B cell (primary cell): ENCODE measurements at regions not wholly inside any gene's neighbourhood (a gene's known extent, or its start where the extent isn't known, plus 50 kb on each side); places are given as distances from the start of the nearest gene placed in this dataset.

Experiments
- ATAC-seq: fragments of 200-7000 bp; cut with Tn5 transposase; one replicate; pipeline ENCODE4 v1.10.0; 2021; ENCODE audit warnings: low read depth, mild to moderate bottlenecking, moderate number of reproducible peaks, moderate library complexity
- CTCF ChIA-PET: fragments of 350-600 bp; sonication (Branson Sonifier 250); formaldehyde crosslinking; loops from one replicate; lab custom pipeline; 2021; ENCODE audit warnings: antibody characterized with exemption, inconsistent platforms; lab: Charles Lee
- POLR2A ChIA-PET: fragments of 350-600 bp; sonication (Branson Sonifier 250); formaldehyde crosslinking; loops from one replicate; lab custom pipeline; 2021; ENCODE audit warnings: antibody characterized with exemption; lab: Charles Lee
- DNase-seq: peaks from one replicate; pipeline ENCODE4 v3.0.0; 2013
- H2AFZ ChIP-seq: 2 replicates; pipeline ENCODE4 v1.6.1; 2012; ENCODE audit warnings: mild to moderate bottlenecking, low read depth, low read length; ENCODE audit not compliant: insufficient read depth, poor library complexity, severe bottlenecking
- H3K27ac ChIP-seq, 2 donors: 1 replicate in 1 of 2; 2 replicates in 1 of 2; pipeline ENCODE4 v1.5.1; 2012 to 2013; ENCODE audit warnings: low read length in 2 of 2, mild to moderate bottlenecking in 2 of 2, moderate library complexity in 1 of 2
- H3K27me3 ChIP-seq, 4 experiments: fragments of 200-600 bp in 1 of 4; sonication (generic) in 1 of 4; replicated peaks in 1 of 4; 1 replicate in 2 of 4; 2 replicates in 2 of 4; pipeline versions ENCODE4 v1.6.1 to v1.7.0; 2013 to 2016; ENCODE audit warnings: low read length in 3 of 4, mild to moderate bottlenecking in 2 of 4, mixed read lengths in 1 of 4, moderate library complexity in 1 of 4; ENCODE audit not compliant: insufficient read depth in 4 of 4, control insufficient read depth in 3 of 4; ENCODE audit errors: control extremely low read depth in 1 of 4
- H3K36me3 ChIP-seq, 2 experiments: replicated peaks in 1 of 2; 1 replicate in 1 of 2; 2 replicates in 1 of 2; pipeline versions ENCODE4 v1.6.1 to v1.7.1; 2013; ENCODE audit warnings: low read length in 1 of 2; ENCODE audit not compliant: insufficient read depth in 2 of 2, control insufficient read depth in 1 of 2; ENCODE audit errors: control extremely low read depth in 1 of 2, extremely low read depth in 1 of 2
- H3K4me1 ChIP-seq, 2 donors: fragments of 200-600 bp in 1 of 2; sonication (generic) in 1 of 2; 1 replicate in 1 of 2; 2 replicates in 1 of 2; pipeline versions ENCODE4 v1.5.1 to v1.6.1; 2013 to 2017; ENCODE audit warnings: low read length in 2 of 2; ENCODE audit not compliant: control insufficient read depth in 2 of 2, insufficient read depth in 2 of 2
- H3K4me2 ChIP-seq: replicated peaks from 2 replicates; pipeline ENCODE3; 2012; ENCODE audit warnings: mild to moderate bottlenecking, low read depth, low read length; ENCODE audit not compliant: poor library complexity, severe bottlenecking
- H3K4me3 ChIP-seq, 5 experiments: fragments of 200-600 bp in 1 of 5; sonication (generic) in 1 of 5; 1 replicate in 3 of 5; 2 replicates in 2 of 5; pipeline versions ENCODE4 v1.5.1 to v1.7.0; 2011 to 2016; ENCODE audit warnings: low read length in 4 of 5, mild to moderate bottlenecking in 4 of 5, low read depth in 2 of 5, control low read depth in 1 of 5, moderate library complexity in 1 of 5; ENCODE audit not compliant: insufficient read depth in 1 of 5; ENCODE audit errors: control extremely low read depth in 1 of 5, extremely low read depth in 1 of 5
- H3K79me2 ChIP-seq: fragments of 200-600 bp; sonication (generic); one replicate; pipeline ENCODE4 v1.6.0; 2016; ENCODE audit warnings: low read length; ENCODE audit not compliant: control insufficient read depth, insufficient read depth
- H3K9ac ChIP-seq: fragments of 200-600 bp; sonication (generic); 2 replicates; pipeline ENCODE4 v1.6.1; 2017; ENCODE audit warnings: mild to moderate bottlenecking, low read length, moderate library complexity
- H3K9me3 ChIP-seq, 3 donors: one replicate each; pipeline versions ENCODE4 v1.6.1 to v1.7.1; 2013; ENCODE audit warnings: low read length in 2 of 3; ENCODE audit not compliant: control insufficient read depth in 2 of 3, insufficient read depth in 1 of 3; ENCODE audit errors: control extremely low read depth in 1 of 3
- H4K20me1 ChIP-seq: 2 replicates; pipeline ENCODE4 v1.6.0; 2012; ENCODE audit warnings: mild to moderate bottlenecking, low read length; ENCODE audit not compliant: insufficient read depth, control insufficient read depth, poor library complexity, severe bottlenecking
- H3K27ac Mint-ChIP-seq: one replicate; pipeline ENCODE4 v1.8.0; 2021; ENCODE audit warnings: mixed read lengths
- H3K27me3 Mint-ChIP-seq: one replicate; pipeline ENCODE4 v1.8.0; 2021; ENCODE audit warnings: mixed read lengths
- H3K4me1 Mint-ChIP-seq: one replicate; pipeline ENCODE4 v1.8.0; 2021; ENCODE audit warnings: mixed read lengths
- H3K4me3 Mint-ChIP-seq: one replicate; pipeline ENCODE4 v1.8.0; 2021; ENCODE audit warnings: mixed read lengths
- H3K9me3 Mint-ChIP-seq: one replicate; pipeline ENCODE4 v1.8.0; 2022; ENCODE audit warnings: mixed read lengths; ENCODE audit not compliant: insufficient read depth
- CTCF ChIP-seq: fragments of 200-600 bp; IDR thresholded peaks from one replicate; pipeline ENCODE4 v1.8.0; 2022; ENCODE audit warnings: antibody characterized with exemption, mild to moderate bottlenecking
- EZH2 ChIP-seq: IDR thresholded peaks from 2 replicates; pipeline ENCODE4 v1.6.1; 2012; ENCODE audit warnings: borderline replicate concordance, low read depth, mild to moderate bottlenecking, moderate library complexity, low read length; ENCODE audit not compliant: insufficient read depth, poor library complexity, severe bottlenecking
- WGBS: methylation state at CpG from one replicate; pipeline ENCODE4 v1.1.5; 2013; ENCODE audit warnings: missing lambda C conversion rate; ENCODE audit not compliant: insufficient coverage; 5-methylcytosine and 5-hydroxymethylcytosine counted together
- intact Hi-C: fragments of 100-400 bp; cut with micrococcal nuclease; formaldehyde crosslinking; loops from one replicate; pipeline ENCODE4 v1.10.0; 2022

GRCh38 chr16:86821895-86822294 lies 243.5 kb downstream of the FOXL1 start:
- no peaks in the 10 kb centered on the region for H3K79me2 ChIP-seq
- Mint-ChIP-seq H3K27ac (no peak overlapping the region), H3K9me3 (no peaks in the 10 kb centered on the region), H3K27me3 (peaks cover 18% of the 10 kb centered on the region), H3K4me1 (no peaks in the 10 kb centered on the region), H3K4me3 (no peak overlapping the region)
- no peak overlapping the region for H2AFZ ChIP-seq
- no peak overlapping the region for H3K27ac ChIP-seq
- ATAC-seq, result no peak
- no peak for DNase-seq
- intact Hi-C loops, result no loop called here
- TF ChIP-seq EZH2 (no peak), CTCF (no peak)
- POLR2A ChIA-PET, result no interaction called here
- H3K4me3 ChIP-seq, result no peak overlapping the region
- no peak overlapping the region for H3K4me2 ChIP-seq
- no peak overlapping the region for H3K9ac ChIP-seq
- peaks cover 0 to 7% (median 0%) of the 10 kb centered on the region in 4 experiments for H3K27me3 ChIP-seq
- no peaks in the 10 kb centered on the region for H3K4me1 ChIP-seq
- H4K20me1 ChIP-seq, result no peaks in the 10 kb centered on the region
- CTCF ChIA-PET, result no interaction called here
- H3K9me3 ChIP-seq, result peaks cover 0 to 10% (median 0%) of the 10 kb centered on the region in 3 donors
- no peaks in the 10 kb centered on the region for H3K36me3 ChIP-seq
- WGBS, result no CpG with 5 or more reads among the region's 2 CpGs

GRCh38 chr16:86823125-86823524 lies 244.8 kb downstream of the FOXL1 start:
- POLR2A ChIA-PET, result no interaction called here
- H3K27me3 ChIP-seq, result peaks cover 0 to 7% (median 0%) of the 10 kb centered on the region in 4 experiments
- no peak overlapping the region for H3K9ac ChIP-seq
- ATAC-seq (no peak), DNase-seq (no peak)
- H3K4me3 Mint-ChIP-seq, result no peak overlapping the region
- H4K20me1 ChIP-seq, result no peaks in the 10 kb centered on the region
- H3K27ac Mint-ChIP-seq, result no peak overlapping the region
- WGBS, result 77% methylated on average over 8 of the region's 8 CpGs
- no peak overlapping the region for H3K27ac ChIP-seq
- H3K4me1 Mint-ChIP-seq, result no peaks in the 10 kb centered on the region
- peaks cover 25% of the 10 kb centered on the region for H3K27me3 Mint-ChIP-seq
- CTCF ChIA-PET, result no interaction called here
- no peaks in the 10 kb centered on the region for H3K4me1 ChIP-seq
- intact Hi-C loops, result no loop called here
- no peaks in the 10 kb centered on the region for H3K36me3 ChIP-seq
- no peak overlapping the region for H2AFZ ChIP-seq
- TF ChIP-seq CTCF, result no peak
- no peak for TF ChIP-seq EZH2
- no peaks in the 10 kb centered on the region for H3K9me3 Mint-ChIP-seq
- no peak overlapping the region for H3K4me3 ChIP-seq
- peaks cover 0 to 10% (median 0%) of the 10 kb centered on the region in 3 donors for H3K9me3 ChIP-seq
- no peak overlapping the region for H3K4me2 ChIP-seq
- no peaks in the 10 kb centered on the region for H3K79me2 ChIP-seq
